ENCODE measurements at regions not wholly inside any gene's neighbourhood (a gene's known extent, or its start where the extent isn't known, plus 50 kb on each side); places are given as distances from the start of the nearest gene placed in this dataset.

- POLR2A ChIA-PET, result interaction anchor here (0.6 kb wide), 1 partner anchor 1057 kb away, joined by 10 read pairs; no protein-coding TSS in a partner anchor
- CTCF ChIA-PET, result no interaction called here
- no peaks in the 10 kb centered on the region for H3K9me3 ChIP-seq (ENCODE audit: control insufficient read depth, insufficient read depth, low read depth, low read length)
- no TSS peak for BruUV-seq (replicated peaks)
- no peak for DNase-seq (ENCODE audit: low read depth, low spot score)
- intact Hi-C loops (cut with micrococcal nuclease; ENCODE audit: unreplicated experiment) (no loop called here), in situ Hi-C loops (cut with HindIII; ENCODE audit: low pct_unique_long_range_greater_than_20kb, low sequenced_read_pairs) (no loop called here)
- no peak overlapping the region for H3K4me3 ChIP-seq (ENCODE audit: low read depth in 2 of 2, low read length in 2 of 2)
- TF ChIP-seq POLR2AphosphoS5 (IDR thresholded peaks at IDR 0.05; ENCODE audit: low read depth, low read length), result no peak
- no peak for TF ChIP-seq TCF7L2 (IDR thresholded peaks at IDR 0.05; ENCODE audit: low read depth, low read length)
- TF ChIP-seq CTCF (IDR thresholded peaks at IDR 0.05), result no peak
- no peak for TF ChIP-seq SIN3A (IDR thresholded peaks at IDR 0.05; ENCODE audit: borderline replicate concordance, insufficient read depth, low read depth, low read length)
- TF ChIP-seq, protein P1, sequence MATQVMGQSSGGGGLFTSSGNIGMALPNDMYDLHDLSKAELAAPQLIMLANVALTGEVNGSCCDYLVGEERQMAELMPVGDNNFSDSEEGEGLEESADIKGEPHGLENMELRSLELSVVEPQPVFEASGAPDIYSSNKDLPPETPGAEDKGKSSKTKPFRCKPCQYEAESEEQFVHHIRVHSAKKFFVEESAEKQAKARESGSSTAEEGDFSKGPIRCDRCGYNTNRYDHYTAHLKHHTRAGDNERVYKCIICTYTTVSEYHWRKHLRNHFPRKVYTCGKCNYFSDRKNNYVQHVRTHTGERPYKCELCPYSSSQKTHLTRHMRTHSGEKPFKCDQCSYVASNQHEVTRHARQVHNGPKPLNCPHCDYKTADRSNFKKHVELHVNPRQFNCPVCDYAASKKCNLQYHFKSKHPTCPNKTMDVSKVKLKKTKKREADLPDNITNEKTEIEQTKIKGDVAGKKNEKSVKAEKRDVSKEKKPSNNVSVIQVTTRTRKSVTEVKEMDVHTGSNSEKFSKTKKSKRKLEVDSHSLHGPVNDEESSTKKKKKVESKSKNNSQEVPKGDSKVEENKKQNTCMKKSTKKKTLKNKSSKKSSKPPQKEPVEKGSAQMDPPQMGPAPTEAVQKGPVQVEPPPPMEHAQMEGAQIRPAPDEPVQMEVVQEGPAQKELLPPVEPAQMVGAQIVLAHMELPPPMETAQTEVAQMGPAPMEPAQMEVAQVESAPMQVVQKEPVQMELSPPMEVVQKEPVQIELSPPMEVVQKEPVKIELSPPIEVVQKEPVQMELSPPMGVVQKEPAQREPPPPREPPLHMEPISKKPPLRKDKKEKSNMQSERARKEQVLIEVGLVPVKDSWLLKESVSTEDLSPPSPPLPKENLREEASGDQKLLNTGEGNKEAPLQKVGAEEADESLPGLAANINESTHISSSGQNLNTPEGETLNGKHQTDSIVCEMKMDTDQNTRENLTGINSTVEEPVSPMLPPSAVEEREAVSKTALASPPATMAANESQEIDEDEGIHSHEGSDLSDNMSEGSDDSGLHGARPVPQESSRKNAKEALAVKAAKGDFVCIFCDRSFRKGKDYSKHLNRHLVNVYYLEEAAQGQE (IDR thresholded peaks at IDR 0.05; ENCODE audit: insufficient read depth in 1 of 2, low read depth in 2 of 2, low read length in 1 of 2), result no peak
- ATAC-seq, result no peak
- H3K27ac ChIP-seq (ENCODE audit: low read length), result no peak overlapping the region
- H3K36me3 ChIP-seq (ENCODE audit: control insufficient read depth, insufficient read depth, low read length), result no peaks in the 10 kb centered on the region
- H3K27me3 ChIP-seq (ENCODE audit: control insufficient read depth, insufficient read depth, low read length), result no peaks in the 10 kb centered on the region; the same call in 1 of the 2 replicates
- no peaks in the 10 kb centered on the region for H3K4me1 ChIP-seq (ENCODE audit: control insufficient read depth, insufficient read depth, low read length)
Observed at GRCh38 chr4:8679032-8679431, 86.5 kb downstream of the CPZ start.

DNA sequence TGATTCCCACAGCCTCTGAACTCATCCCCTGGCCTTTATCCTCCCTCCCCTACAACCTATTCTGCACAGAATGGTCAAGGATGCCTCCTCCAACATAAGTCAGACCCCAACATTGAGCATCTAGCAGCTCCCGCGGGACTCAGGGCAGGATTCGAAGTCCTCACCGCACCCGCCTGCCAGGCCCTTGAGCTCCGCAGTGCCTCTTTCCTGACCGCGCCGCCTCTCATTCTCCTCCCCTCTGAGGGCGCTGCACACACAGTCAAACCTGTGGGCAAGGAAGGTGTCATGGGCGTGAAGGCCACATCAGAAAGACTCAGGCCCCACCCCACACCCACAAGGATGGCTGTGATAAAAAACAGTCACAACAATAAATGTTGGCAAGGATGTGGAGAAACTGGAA, 84.1 kb downstream of the CPZ start:
- in situ Hi-C loops (cut with HindIII; ENCODE audit: low pct_unique_long_range_greater_than_20kb, low sequenced_read_pairs), result no loop called here
- H3K27me3 ChIP-seq (ENCODE audit: control insufficient read depth, insufficient read depth, low read length), result peaks cover 2% of the 10 kb centered on the region; the same call in 1 of the 2 replicates
- intact Hi-C loops (cut with micrococcal nuclease; ENCODE audit: unreplicated experiment), result no loop called here

More for the DNA sequence above, 84.1 kb downstream of the CPZ start:
- BruUV-seq (replicated peaks), result no TSS peak
- H3K4me3 ChIP-seq (ENCODE audit: low read depth in 2 of 2, low read length in 2 of 2), result no peak overlapping the region
- H3K4me1 ChIP-seq (ENCODE audit: control insufficient read depth, insufficient read depth, low read length), result no peaks in the 10 kb centered on the region
- ChIA-PET POLR2A (no interaction called here), CTCF (no interaction called here)
- no peak overlapping the region for H3K27ac ChIP-seq (ENCODE audit: low read length)
- TF ChIP-seq TCF7L2 (IDR thresholded peaks at IDR 0.05; ENCODE audit: low read depth, low read length) (no peak), CTCF (IDR thresholded peaks at IDR 0.05) (no peak), SIN3A (IDR thresholded peaks at IDR 0.05; ENCODE audit: borderline replicate concordance, insufficient read depth, low read depth, low read length) (no peak), POLR2AphosphoS5 (IDR thresholded peaks at IDR 0.05; ENCODE audit: low read depth, low read length) (no peak)
- TF ChIP-seq, protein P1 (IDR thresholded peaks at IDR 0.05; ENCODE audit: insufficient read depth in 1 of 2, low read depth in 2 of 2, low read length in 1 of 2), result no peak
- DNase-seq (ENCODE audit: low read depth, low spot score), result no peak
- no peaks in the 10 kb centered on the region for H3K36me3 ChIP-seq (ENCODE audit: control insufficient read depth, insufficient read depth, low read length)
- H3K9me3 ChIP-seq (ENCODE audit: control insufficient read depth, insufficient read depth, low read depth, low read length), result no peaks in the 10 kb centered on the region
- ATAC-seq, result no peak
